ENCODE measurements at regions not wholly inside any gene's neighbourhood (a gene's known extent, or its start where the extent isn't known, plus 50 kb on each side); places are given as distances from the start of the nearest gene placed in this dataset.
A peak's percentile ranks its signal among the peaks of the same experiment; 100 is the strongest.

DNA sequence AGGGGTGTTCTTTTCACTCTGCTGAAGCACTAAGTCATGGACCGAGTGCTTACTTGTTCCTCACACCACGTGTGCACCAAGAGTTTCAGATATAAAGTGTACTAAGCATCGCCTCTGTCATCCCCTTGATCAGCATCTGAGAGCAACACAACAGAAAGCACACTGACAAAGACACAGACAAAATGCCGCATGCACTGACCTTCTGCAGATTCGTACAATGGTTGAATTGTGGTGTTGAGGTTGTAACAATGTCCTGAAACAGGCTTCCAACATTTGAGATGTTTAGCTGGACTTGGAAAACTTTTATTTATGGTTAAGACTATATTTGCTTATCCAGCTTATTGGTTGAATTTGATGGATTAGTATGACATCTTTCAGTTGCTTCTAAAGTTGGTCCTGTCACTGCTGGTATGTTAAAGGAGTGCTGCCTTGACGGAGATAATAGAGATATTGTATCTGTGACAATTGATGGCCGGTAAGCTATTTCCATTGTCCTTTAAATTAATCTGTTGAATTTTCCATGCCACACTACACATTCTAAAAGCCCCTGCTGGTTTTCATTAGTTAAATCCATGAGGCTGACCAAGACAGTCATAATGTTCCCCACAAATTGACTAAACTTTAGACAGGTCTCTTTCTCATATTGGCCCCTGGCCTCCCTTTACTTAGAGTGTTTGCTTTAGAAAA is 99.9 kb downstream of the CBLN2 start:
- no peak for DNase-seq (ENCODE audit: low read depth)
- TF ChIP-seq, protein P1, sequence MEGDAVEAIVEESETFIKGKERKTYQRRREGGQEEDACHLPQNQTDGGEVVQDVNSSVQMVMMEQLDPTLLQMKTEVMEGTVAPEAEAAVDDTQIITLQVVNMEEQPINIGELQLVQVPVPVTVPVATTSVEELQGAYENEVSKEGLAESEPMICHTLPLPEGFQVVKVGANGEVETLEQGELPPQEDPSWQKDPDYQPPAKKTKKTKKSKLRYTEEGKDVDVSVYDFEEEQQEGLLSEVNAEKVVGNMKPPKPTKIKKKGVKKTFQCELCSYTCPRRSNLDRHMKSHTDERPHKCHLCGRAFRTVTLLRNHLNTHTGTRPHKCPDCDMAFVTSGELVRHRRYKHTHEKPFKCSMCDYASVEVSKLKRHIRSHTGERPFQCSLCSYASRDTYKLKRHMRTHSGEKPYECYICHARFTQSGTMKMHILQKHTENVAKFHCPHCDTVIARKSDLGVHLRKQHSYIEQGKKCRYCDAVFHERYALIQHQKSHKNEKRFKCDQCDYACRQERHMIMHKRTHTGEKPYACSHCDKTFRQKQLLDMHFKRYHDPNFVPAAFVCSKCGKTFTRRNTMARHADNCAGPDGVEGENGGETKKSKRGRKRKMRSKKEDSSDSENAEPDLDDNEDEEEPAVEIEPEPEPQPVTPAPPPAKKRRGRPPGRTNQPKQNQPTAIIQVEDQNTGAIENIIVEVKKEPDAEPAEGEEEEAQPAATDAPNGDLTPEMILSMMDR (IDR thresholded peaks at IDR 0.05; ENCODE audit: low read length, missing control alignments) = no peak
- no peak overlapping the region for H3K4me3 ChIP-seq (replicated peaks; ENCODE audit: low read depth, low read length)

DNA sequence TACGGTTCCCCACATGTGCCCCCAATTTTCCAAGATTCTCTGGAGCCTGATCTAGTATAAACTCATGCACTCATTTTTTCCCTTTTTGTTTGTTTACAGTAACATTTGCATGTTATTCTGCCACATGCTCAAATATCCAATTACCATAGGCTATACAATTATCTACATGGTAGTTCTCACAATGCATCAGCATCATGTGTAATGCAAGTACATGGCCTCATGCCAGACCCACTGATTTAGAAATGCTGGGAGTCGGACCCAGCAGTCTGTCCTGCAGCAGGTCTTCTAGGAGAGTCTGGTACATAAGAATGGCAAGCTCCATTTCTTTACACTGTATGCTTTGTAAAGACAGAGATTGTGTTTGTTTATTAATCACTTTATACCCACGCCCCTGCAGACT is 107.7 kb downstream of the CBLN2 start:
- no peak for DNase-seq (ENCODE audit: low read depth)
- TF ChIP-seq, protein P1 (IDR thresholded peaks at IDR 0.05; ENCODE audit: low read length, missing control alignments) = no peak
- H3K4me3 ChIP-seq (replicated peaks; ENCODE audit: low read depth, low read length) = no peak overlapping the region

DNA sequence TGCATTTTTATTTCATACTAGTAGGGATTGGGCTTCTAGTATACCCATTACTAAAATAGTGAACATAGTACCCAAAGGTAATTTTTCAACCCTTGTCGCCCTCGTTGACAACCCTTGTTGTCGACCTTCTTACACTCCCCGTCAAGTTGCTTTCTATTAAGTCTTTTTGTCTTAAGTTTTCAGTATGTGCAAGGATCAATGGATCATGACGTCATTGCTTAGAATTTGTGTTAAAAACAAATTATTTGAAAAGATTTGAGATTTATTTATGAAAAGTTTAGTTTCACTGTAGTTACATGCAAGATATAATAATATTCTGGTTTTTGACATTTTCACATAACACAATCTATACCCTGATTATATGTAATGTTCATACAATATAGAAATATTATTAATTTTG is 110.4 kb downstream of the CBLN2 start:
- TF ChIP-seq, protein P1 (IDR thresholded peaks at IDR 0.05; ENCODE audit: low read length, missing control alignments) = no peak
- DNase-seq (ENCODE audit: low read depth) = no peak
- H3K4me3 ChIP-seq (replicated peaks; ENCODE audit: low read depth, low read length) = no peak overlapping the region

DNA sequence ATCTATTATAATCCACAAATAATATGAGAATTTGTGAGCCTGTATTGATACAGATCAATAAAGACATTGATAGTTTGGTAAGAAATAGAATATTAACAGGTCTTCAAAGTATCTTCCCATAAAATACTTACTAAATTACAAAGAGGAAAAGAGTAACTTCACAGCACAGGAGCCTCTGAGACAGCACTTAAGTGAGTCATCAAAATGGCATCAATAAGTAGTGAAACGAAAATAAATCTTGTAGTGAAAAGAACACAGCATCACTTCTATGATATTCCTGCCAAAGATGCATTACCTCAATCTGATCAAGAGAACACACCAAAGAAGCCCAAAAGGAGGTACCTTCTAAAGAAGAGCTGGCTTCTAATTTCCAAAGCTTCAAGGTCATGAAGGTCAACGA is 116.4 kb downstream of the CBLN2 start:
- TF ChIP-seq, protein P1 (IDR thresholded peaks at IDR 0.05; ENCODE audit: low read length, missing control alignments) = no peak
- peak; percentile 6 for DNase-seq (ENCODE audit: low read depth)
- H3K4me3 ChIP-seq (replicated peaks; ENCODE audit: low read depth, low read length) = no peak overlapping the region

DNA sequence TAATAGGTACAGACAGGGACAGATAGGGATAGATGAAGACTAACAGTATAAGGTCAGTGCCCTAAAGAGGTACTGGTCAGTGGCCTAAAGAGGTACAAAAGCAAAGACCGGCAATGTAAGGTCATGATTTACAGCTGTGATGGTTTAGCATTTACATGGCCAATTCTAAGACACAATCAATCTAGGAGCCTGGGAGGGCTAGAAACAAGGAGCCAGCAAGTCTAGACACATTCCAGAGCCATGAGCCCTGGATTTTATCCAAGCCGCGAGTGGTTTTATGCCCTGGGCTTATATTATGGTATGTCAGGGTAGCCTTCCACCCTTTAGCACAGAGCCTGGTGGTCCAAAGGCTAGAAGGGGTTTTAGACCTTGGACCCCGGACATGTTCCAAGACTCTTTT is 124.2 kb downstream of the CBLN2 start:
- peak; percentile 3 for DNase-seq (ENCODE audit: low read depth)
- TF ChIP-seq, protein P1 (IDR thresholded peaks at IDR 0.05; ENCODE audit: low read length, missing control alignments) = no peak
- H3K4me3 ChIP-seq (replicated peaks; ENCODE audit: low read depth, low read length) = no peak overlapping the region

DNA sequence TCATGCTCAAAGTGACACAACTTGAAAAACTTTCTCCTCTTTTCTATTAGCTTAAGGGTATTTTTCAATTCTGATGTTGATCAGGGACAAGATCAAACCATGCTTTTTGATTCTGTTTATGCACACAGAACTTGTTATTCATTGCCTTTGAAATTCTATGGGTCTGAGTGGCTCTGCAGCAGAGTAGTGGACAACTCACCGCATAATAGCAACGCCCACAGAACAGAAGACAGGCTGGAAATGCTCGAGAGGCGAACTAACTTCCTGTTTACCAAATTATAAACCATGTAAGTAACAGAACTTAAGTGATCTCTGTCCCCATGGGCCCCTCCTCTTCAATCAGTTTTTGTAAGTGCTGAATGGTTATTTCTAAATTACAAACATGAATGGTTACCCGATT is 131.2 kb downstream of the CBLN2 start:
- H3K4me3 ChIP-seq (replicated peaks; ENCODE audit: low read depth, low read length) = no peak overlapping the region
- TF ChIP-seq, protein P1 (IDR thresholded peaks at IDR 0.05; ENCODE audit: low read length, missing control alignments) = no peak
- no peak for DNase-seq (ENCODE audit: low read depth)

DNA sequence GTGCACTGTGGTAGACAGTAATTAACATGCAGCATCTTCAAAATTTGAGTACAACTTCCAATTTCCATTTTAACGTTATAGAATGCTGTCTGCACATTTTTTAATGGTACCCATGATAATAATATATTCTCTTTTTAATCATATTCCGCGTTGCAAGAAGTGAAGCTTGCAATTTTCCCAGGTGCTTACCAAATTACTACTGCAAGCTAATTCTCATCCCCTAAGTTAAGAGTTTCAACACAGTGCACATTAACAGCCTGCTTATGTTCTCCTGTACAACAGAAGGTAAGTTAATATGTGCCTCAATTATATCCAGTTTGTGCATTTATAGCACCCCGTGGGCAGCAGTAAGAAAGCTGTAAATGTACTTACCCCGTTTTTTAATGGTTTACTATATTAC is 132.9 kb downstream of the CBLN2 start:
- TF ChIP-seq, protein P1 (IDR thresholded peaks at IDR 0.05; ENCODE audit: low read length, missing control alignments) = no peak
- DNase-seq (ENCODE audit: low read depth) = no peak
- H3K4me3 ChIP-seq (replicated peaks; ENCODE audit: low read depth, low read length) = no peak overlapping the region
